Endodermal cell (in vitro differentiated cells): ENCODE measurements at regions not wholly inside any gene's neighbourhood (a gene's known extent, or its start where the extent isn't known, plus 50 kb on each side); places are given as distances from the start of the nearest gene placed in this dataset.

ENCODE experiments used
- DNase-seq: peaks from one replicate; pipeline ENCODE4 v3.0.0-alpha.2; 2017
- H3K27ac ChIP-seq: 2 replicates; pipeline ENCODE4 v1.5.1; 2013; ENCODE audit warnings: mild to moderate bottlenecking, low read depth, low read length, moderate library complexity
- H3K27me3 ChIP-seq: 2 replicates; pipeline ENCODE4 v1.6.1; 2013; ENCODE audit warnings: mild to moderate bottlenecking, low read length, moderate library complexity; ENCODE audit not compliant: insufficient read depth, control insufficient read depth, poor library complexity, severe bottlenecking
- H3K36me3 ChIP-seq: 2 replicates; pipeline ENCODE4 v1.7.0; 2013; ENCODE audit warnings: mild to moderate bottlenecking, low read length, moderate library complexity; ENCODE audit not compliant: control insufficient read depth, insufficient read depth
- H3K4me1 ChIP-seq: one replicate; pipeline ENCODE4 v1.7.0; 2013; ENCODE audit warnings: low read length; ENCODE audit not compliant: control insufficient read depth, insufficient read depth
- H3K4me3 ChIP-seq: 2 replicates; pipeline ENCODE4 v1.5.1; 2013; ENCODE audit warnings: mild to moderate bottlenecking, low read length, moderate library complexity
- H3K9ac ChIP-seq: 2 replicates; pipeline ENCODE4 v1.6.1; 2013; ENCODE audit warnings: mild to moderate bottlenecking, low read length, moderate library complexity; ENCODE audit not compliant: poor library complexity, severe bottlenecking; ENCODE audit errors: extremely low read depth
- H3K9me3 ChIP-seq: 2 replicates; pipeline ENCODE4 v1.6.1; 2013; ENCODE audit warnings: mild to moderate bottlenecking, low read length, moderate library complexity; ENCODE audit not compliant: control insufficient read depth
- H3K27ac Mint-ChIP-seq: 2 replicates; pipeline ENCODE4 v1.8.0; 2020; ENCODE audit warnings: mixed read lengths
- H3K27me3 Mint-ChIP-seq: 2 replicates; pipeline ENCODE4 v1.8.0; 2021; ENCODE audit warnings: mild to moderate bottlenecking, mixed read lengths; ENCODE audit not compliant: insufficient read depth
- H3K36me3 Mint-ChIP-seq: 2 replicates; pipeline ENCODE4 v1.8.0; 2020; ENCODE audit warnings: low read depth, mixed read lengths
- H3K4me1 Mint-ChIP-seq: 2 replicates; pipeline ENCODE4 v1.8.0; 2020; ENCODE audit warnings: mixed read lengths
- H3K4me3 Mint-ChIP-seq: 2 replicates; pipeline ENCODE4 v1.8.0; 2020; ENCODE audit warnings: mild to moderate bottlenecking, moderate library complexity, mixed read lengths
- H3K9me3 Mint-ChIP-seq: 2 replicates; pipeline ENCODE4 v1.8.0; 2020; ENCODE audit warnings: mild to moderate bottlenecking, mixed read lengths
- WGBS, 2 experiments: methylation state at CpG; one replicate each; pipeline versions ENCODE4 v1.1.5 to v1.1.7; 2013; ENCODE audit warnings: missing lambda C conversion rate in 2 of 2, mixed read lengths in 1 of 2; ENCODE audit not compliant: insufficient coverage in 1 of 2, insufficient read length in 1 of 2; 5-methylcytosine and 5-hydroxymethylcytosine counted together
- TF ChIP-seq, protein P1 (sequence below): fragments of 200-600 bp; sonication (generic); conservative IDR thresholded peaks from 2 replicates; pipeline ENCODE4 v1.5.0; 2021; ENCODE audit warnings: antibody characterized with exemption, mild to moderate bottlenecking

DNA sequence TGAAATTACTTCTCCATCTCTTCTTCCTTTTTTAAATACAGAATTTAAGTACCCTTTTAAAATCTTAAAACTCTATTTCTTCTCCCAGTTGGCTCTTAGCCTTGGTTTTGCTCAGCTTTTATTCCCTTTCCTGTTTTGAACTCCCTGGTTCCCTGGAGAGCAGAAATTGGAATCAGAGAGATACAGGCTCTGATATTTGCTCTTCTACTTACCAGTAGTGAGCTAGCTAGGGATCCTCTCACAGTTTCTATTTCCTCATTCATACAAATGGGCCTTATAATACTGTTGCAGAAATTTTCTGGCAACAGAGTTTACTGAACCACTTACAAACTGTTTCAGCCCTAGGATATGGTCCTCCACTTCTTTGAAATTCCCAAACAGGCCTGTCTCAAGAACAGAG is 606.3 kb downstream of the NUF2 start:
- peak overlapping the region; percentile 26 for H3K27ac Mint-ChIP-seq
- peak overlapping the region; percentile 13 for H3K27ac ChIP-seq
- H3K4me1 Mint-ChIP-seq, result peaks cover 33% of the 10 kb centered on the region

DNA sequence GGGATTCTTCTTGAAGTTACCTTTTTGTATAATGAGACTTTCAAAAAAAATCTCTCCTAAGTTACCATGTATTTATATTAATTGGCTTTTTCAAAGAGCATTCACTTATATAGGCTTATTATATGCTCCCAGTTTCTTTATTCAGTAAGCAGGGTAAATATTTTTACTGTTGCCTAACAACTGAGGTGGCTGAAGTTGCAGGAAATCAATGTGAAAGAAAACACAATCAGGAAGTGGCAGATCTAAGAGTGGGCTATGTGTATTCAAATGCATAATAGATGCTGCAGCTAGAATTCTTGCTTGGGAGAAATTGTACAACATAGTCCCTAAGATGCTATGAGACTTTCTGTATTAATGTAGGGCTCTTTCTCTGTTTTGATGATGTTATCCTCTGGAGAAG is 606.9 kb downstream of the NUF2 start:
- TF ChIP-seq, protein P1, sequence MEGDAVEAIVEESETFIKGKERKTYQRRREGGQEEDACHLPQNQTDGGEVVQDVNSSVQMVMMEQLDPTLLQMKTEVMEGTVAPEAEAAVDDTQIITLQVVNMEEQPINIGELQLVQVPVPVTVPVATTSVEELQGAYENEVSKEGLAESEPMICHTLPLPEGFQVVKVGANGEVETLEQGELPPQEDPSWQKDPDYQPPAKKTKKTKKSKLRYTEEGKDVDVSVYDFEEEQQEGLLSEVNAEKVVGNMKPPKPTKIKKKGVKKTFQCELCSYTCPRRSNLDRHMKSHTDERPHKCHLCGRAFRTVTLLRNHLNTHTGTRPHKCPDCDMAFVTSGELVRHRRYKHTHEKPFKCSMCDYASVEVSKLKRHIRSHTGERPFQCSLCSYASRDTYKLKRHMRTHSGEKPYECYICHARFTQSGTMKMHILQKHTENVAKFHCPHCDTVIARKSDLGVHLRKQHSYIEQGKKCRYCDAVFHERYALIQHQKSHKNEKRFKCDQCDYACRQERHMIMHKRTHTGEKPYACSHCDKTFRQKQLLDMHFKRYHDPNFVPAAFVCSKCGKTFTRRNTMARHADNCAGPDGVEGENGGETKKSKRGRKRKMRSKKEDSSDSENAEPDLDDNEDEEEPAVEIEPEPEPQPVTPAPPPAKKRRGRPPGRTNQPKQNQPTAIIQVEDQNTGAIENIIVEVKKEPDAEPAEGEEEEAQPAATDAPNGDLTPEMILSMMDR, result no peak
- Mint-ChIP-seq H3K27ac (no peak overlapping the region), H3K4me1 (peaks cover 36% of the 10 kb centered on the region), H3K27me3 (no peaks in the 10 kb centered on the region), H3K36me3 (peaks cover 5% of the 10 kb centered on the region), H3K9me3 (peaks cover 6% of the 10 kb centered on the region), H3K4me3 (no peak overlapping the region)
- Histone ChIP-seq H3K4me1 (peaks cover 13% of the 10 kb centered on the region), H3K9me3 (peaks cover 8% of the 10 kb centered on the region), H3K27me3 (no peaks in the 10 kb centered on the region), H3K4me3 (no peak overlapping the region), H3K9ac (no peak overlapping the region), H3K36me3 (no peaks in the 10 kb centered on the region), H3K27ac (peak overlapping the region; percentile 13)
- DNase-seq, result no peak

More for the DNA sequence above, 606.3 kb downstream of the NUF2 start:
- no peak for DNase-seq
- Histone ChIP-seq H3K9ac (peak overlapping the region; percentile 7), H3K4me1 (peaks cover 11% of the 10 kb centered on the region), H3K27me3 (no peaks in the 10 kb centered on the region), H3K36me3 (no peaks in the 10 kb centered on the region), H3K4me3 (peak overlapping the region; percentile 53), H3K9me3 (peaks cover 8% of the 10 kb centered on the region)
- H3K36me3 Mint-ChIP-seq, result peaks cover 5% of the 10 kb centered on the region
- H3K27me3 Mint-ChIP-seq, result no peaks in the 10 kb centered on the region
- H3K4me3 Mint-ChIP-seq, result no peak overlapping the region
- H3K9me3 Mint-ChIP-seq, result peaks cover 6% of the 10 kb centered on the region
- TF ChIP-seq, protein P1, result no peak

DNA sequence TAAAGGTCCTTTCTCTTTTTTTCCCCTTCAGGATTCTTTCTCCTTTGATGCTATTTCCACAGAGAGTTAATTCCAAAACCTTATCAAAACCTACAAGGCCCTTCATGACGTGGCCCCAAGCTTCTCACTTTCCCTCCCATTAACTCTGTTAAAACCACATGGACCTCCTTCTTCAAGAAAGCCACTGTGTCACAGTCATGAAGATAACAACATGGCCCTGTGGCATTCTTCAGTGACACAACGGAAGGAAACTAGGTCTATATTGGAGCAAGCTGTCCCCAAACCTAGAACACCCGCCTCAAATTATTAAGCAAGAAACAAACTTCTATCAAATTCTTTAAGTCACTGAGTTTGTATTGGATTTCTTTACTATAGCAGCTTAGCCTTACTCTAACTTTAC is 611.1 kb downstream of the NUF2 start:
- H3K4me3 Mint-ChIP-seq, result no peak overlapping the region
- 60 to 90% methylated on average over 1 to 3 of the region's 3 CpGs for WGBS, 2 experiments

More for the DNA sequence above, 611.1 kb downstream of the NUF2 start:
- H3K9ac ChIP-seq, result no peak overlapping the region
- Mint-ChIP-seq H3K36me3 (peaks cover 2% of the 10 kb centered on the region), H3K27me3 (no peaks in the 10 kb centered on the region), H3K27ac (no peak overlapping the region), H3K4me1 (peaks cover 20% of the 10 kb centered on the region), H3K9me3 (peaks cover 7% of the 10 kb centered on the region)
- H3K36me3 ChIP-seq, result no peaks in the 10 kb centered on the region
- peaks cover 9% of the 10 kb centered on the region for H3K4me1 ChIP-seq
- no peak overlapping the region for H3K4me3 ChIP-seq
- H3K27ac ChIP-seq, result no peak overlapping the region
- H3K27me3 ChIP-seq, result no peaks in the 10 kb centered on the region
- DNase-seq, result no peak
- TF ChIP-seq, protein P1, result no peak
- H3K9me3 ChIP-seq, result no peaks in the 10 kb centered on the region
